HCT116 (cell line): ENCODE measurements at regions not wholly inside any gene's neighbourhood (a gene's known extent, or its start where the extent isn't known, plus 50 kb on each side); places are given as distances from the start of the nearest gene placed in this dataset.

Source experiments
- ATAC-seq: fragments of 200-7000 bp; cut with Tn5 transposase; 2 replicates; pipeline ENCODE4 v1.9.1; 2020; ENCODE audit warnings: mild to moderate bottlenecking, moderate library complexity
- BruUV-seq: library from RNA; stranded (reverse); fragments of 400-500 nt; replicated peaks from 2 replicates; lab custom pipeline; 2021; lab: Mats Ljungman, UMichigan
- CTCF ChIA-PET: fragments of 300-600 bp; sonication (Branson Sonifier 250); formaldehyde crosslinking; loops from one replicate; lab custom pipeline; 2021; ENCODE audit warnings: antibody characterized with exemption; lab: Charles Lee
- POLR2A ChIA-PET: fragments of 300-600, 350-600 bp; sonication (Branson Sonifier 250); formaldehyde crosslinking; loops from one replicate; lab custom pipeline; 2021; ENCODE audit warnings: antibody characterized with exemption; lab: Charles Lee
- RAD21 ChIA-PET, 2 experiments: fragments of 300-600 bp; sonication (Branson Sonifier 250); formaldehyde crosslinking; loops; one replicate each; lab custom pipeline; 2023; ENCODE audit warnings: low total read pairs in 2 of 2; ENCODE audit not compliant: uncharacterized antibody in 2 of 2, unreplicated experiment in 2 of 2, low non-redundant PET in 1 of 2; lab: Charles Lee
- DNase-seq: peaks from one replicate; pipeline ENCODE4 v3.0.0-alpha.2; 2010; ENCODE audit warnings: low read depth, low spot score
- H2AFZ ChIP-seq: fragments of 200-600 bp; shearing (Covaris generic), sonication (generic); 2 replicates; pipeline ENCODE4 v1.6.1; 2017; ENCODE audit warnings: low read depth, mixed run types, mixed read lengths, antibody characterized with exemption, low read length; ENCODE audit not compliant: poor library complexity, severe bottlenecking
- H3K27ac ChIP-seq: 2 replicates; pipeline ENCODE4 v1.5.1; 2012; ENCODE audit warnings: low read depth, low read length
- H3K27me3 ChIP-seq: fragments of 200-600 bp; sonication (generic); 2 replicates; pipeline ENCODE4 v1.6.1; 2016; ENCODE audit warnings: mixed run types, low read length, mixed read lengths; ENCODE audit not compliant: insufficient read depth
- H3K36me3 ChIP-seq, 2 experiments: fragments of 200-500 bp in 1 of 2; fragments of 200-600 bp in 1 of 2; sonication (Bioruptor generic) in 1 of 2; sonication (generic) in 1 of 2; 2 replicates each; pipeline versions ENCODE4 v1.5.1 to v1.6.1; 2014 to 2016; ENCODE audit warnings: low read length in 2 of 2, inconsistent platforms in 1 of 2, mixed read lengths in 1 of 2, mixed run types in 1 of 2; ENCODE audit not compliant: insufficient read depth in 2 of 2, control insufficient read depth in 1 of 2
- H3K4me1 ChIP-seq, 2 experiments: fragments of 200-600 bp in 1 of 2; sonication (generic) in 1 of 2; 2 replicates each; pipeline versions ENCODE4 v1.5.1 to v1.6.1; 2012 to 2017; ENCODE audit warnings: low read length in 2 of 2, inconsistent platforms in 1 of 2, mild to moderate bottlenecking in 1 of 2, mixed read lengths in 1 of 2, mixed run types in 1 of 2, moderate library complexity in 1 of 2; ENCODE audit not compliant: insufficient read depth in 2 of 2, control insufficient read depth in 1 of 2
- H3K4me2 ChIP-seq: fragments of 200-600 bp; sonication (generic); 2 replicates; pipeline ENCODE4 v1.6.1; 2017; ENCODE audit warnings: mixed run types, low read length, mixed read lengths
- H3K4me3 ChIP-seq, 2 experiments: fragments of 200-600 bp in 1 of 2; sonication (generic) in 1 of 2; replicated peaks in 1 of 2; 2 replicates each; pipeline ENCODE4 v1.5.1; 2011 to 2016; ENCODE audit warnings: low read length in 2 of 2, control low read depth in 1 of 2, low read depth in 1 of 2, mild to moderate bottlenecking in 1 of 2, mixed read lengths in 1 of 2, mixed run types in 1 of 2
- H3K79me2 ChIP-seq: fragments of 200-600 bp; sonication (generic); 2 replicates; pipeline ENCODE4 v1.6.1; 2017; ENCODE audit warnings: mild to moderate bottlenecking, mixed run types, low read length, moderate library complexity, mixed read lengths; ENCODE audit not compliant: insufficient read depth
- H3K9ac ChIP-seq: fragments of 200-600 bp; sonication (generic); 2 replicates; pipeline ENCODE4 v1.6.1; 2016; ENCODE audit warnings: low read length, mixed read lengths
- H3K9me2 ChIP-seq: fragments of 200-600 bp; sonication (generic), shearing (Covaris generic); 2 replicates; pipeline ENCODE4 v1.6.1; 2017; ENCODE audit warnings: mixed run types, mild to moderate bottlenecking, moderate library complexity; ENCODE audit not compliant: insufficient read depth
- H3K9me3 ChIP-seq, 2 experiments: fragments of 200-500 bp in 1 of 2; fragments of 200-600 bp in 1 of 2; sonication (Bioruptor generic) in 1 of 2; sonication (generic) in 1 of 2; 2 replicates each; pipeline ENCODE4 v1.6.1; 2014 to 2017; ENCODE audit warnings: low read length in 2 of 2, mixed read lengths in 2 of 2, inconsistent platforms in 1 of 2, low read depth in 1 of 2, mild to moderate bottlenecking in 1 of 2, mixed run types in 1 of 2, moderate library complexity in 1 of 2; ENCODE audit not compliant: control insufficient read depth in 1 of 2, insufficient read depth in 1 of 2
- H4K20me1 ChIP-seq: fragments of 200-600 bp; sonication (generic), shearing (Covaris generic); 2 replicates; pipeline ENCODE4 v1.6.1; 2017; ENCODE audit warnings: mixed run types, mild to moderate bottlenecking, moderate library complexity; ENCODE audit not compliant: insufficient read depth
- CEBPB ChIP-seq: IDR thresholded peaks from 2 replicates; pipeline ENCODE4 v1.6.1; 2012; ENCODE audit warnings: low read depth
- EZH2 ChIP-seq: fragments of 200-600 bp; sonication (generic); IDR thresholded peaks from 2 replicates; pipeline ENCODE4 v1.6.1; 2017; ENCODE audit warnings: antibody characterized with exemption, mixed run types
- EZH2phosphoT487 ChIP-seq: fragments of 200-600 bp; IDR thresholded peaks from 2 replicates; pipeline ENCODE4 v1.6.1; 2018; ENCODE audit warnings: antibody characterized with exemption, borderline replicate concordance
- FOSL1 ChIP-seq: IDR thresholded peaks from 2 replicates; pipeline ENCODE4 v1.6.1; 2012; ENCODE audit warnings: low read depth
- JUND ChIP-seq: IDR thresholded peaks from 2 replicates; pipeline ENCODE4 v1.6.1; 2012
- MAX ChIP-seq: IDR thresholded peaks from 2 replicates; pipeline ENCODE4 v1.6.1; 2012
- POLR2A ChIP-seq: IDR thresholded peaks from 2 replicates; pipeline ENCODE4 v1.7.0; 2011; ENCODE audit warnings: borderline replicate concordance; ENCODE audit not compliant: insufficient read depth, insufficient read length; ENCODE audit errors: extremely low read depth
- POLR2AphosphoS5 ChIP-seq: IDR thresholded peaks from 2 replicates; pipeline ENCODE4 v1.6.1; 2011; ENCODE audit warnings: mild to moderate bottlenecking, low read depth, low read length, moderate library complexity
- RAD21 ChIP-seq: IDR thresholded peaks from 2 replicates; pipeline ENCODE4 v1.6.1; 2012; ENCODE audit warnings: low read depth, mild to moderate bottlenecking
- SRF ChIP-seq: IDR thresholded peaks from 2 replicates; pipeline ENCODE4 v1.6.1; 2012; ENCODE audit warnings: low read depth
- TCF7L2 ChIP-seq: IDR thresholded peaks from 2 replicates; pipeline ENCODE4 v1.7.0; 2011; ENCODE audit warnings: borderline replicate concordance, inconsistent platforms; ENCODE audit not compliant: insufficient read depth, insufficient read length; ENCODE audit errors: extremely low read depth
- YY1 ChIP-seq: IDR thresholded peaks from 2 replicates; pipeline ENCODE4 v1.6.1; 2011; ENCODE audit warnings: low read length, low read depth, moderate library complexity, mild to moderate bottlenecking; ENCODE audit not compliant: insufficient replicate concordance; ENCODE audit errors: extremely low read depth
- ZFX ChIP-seq: fragments of 450-650 bp; IDR thresholded peaks from 2 replicates; pipeline ENCODE4 v1.6.1; 2017
- intact Hi-C: fragments of 100-400 bp; cut with micrococcal nuclease; formaldehyde crosslinking; loops from 2 replicates; pipeline ENCODE4 v1.10.0; 2022
- TF ChIP-seq, protein P1 (sequence below), 3 experiments: fragments of 200-600 bp in 1 of 3; sonication (generic) in 1 of 3; IDR thresholded peaks in 2 of 3; conservative IDR thresholded peaks in 1 of 3; 2 replicates each; pipeline ENCODE4 v1.5.1; 2012 to 2017; ENCODE audit warnings: low read depth in 2 of 3, low read length in 2 of 3, antibody characterized with exemption in 1 of 3, borderline replicate concordance in 1 of 3, control low read depth in 1 of 3, mild to moderate bottlenecking in 1 of 3, mixed read lengths in 1 of 3, mixed run types in 1 of 3, moderate library complexity in 1 of 3; ENCODE audit not compliant: insufficient read depth in 1 of 3
- TF ChIP-seq, protein P2 (sequence below): IDR thresholded peaks from 2 replicates; pipeline ENCODE4 v1.6.1; 2012
- TF ChIP-seq, protein P3 (sequence below): IDR thresholded peaks from 2 replicates; pipeline ENCODE4 v1.6.1; 2011; ENCODE audit warnings: mild to moderate bottlenecking, low read length, moderate library complexity; ENCODE audit not compliant: insufficient replicate concordance; ENCODE audit errors: extremely low read depth
- TF ChIP-seq, protein P4 (sequence below): IDR thresholded peaks from 2 replicates; pipeline ENCODE4 v1.6.1; 2012; ENCODE audit warnings: low read depth

GRCh38 chr5:158276692-158277091, 417.7 kb upstream of the CLINT1 start:
- TF ChIP-seq, protein P1, sequence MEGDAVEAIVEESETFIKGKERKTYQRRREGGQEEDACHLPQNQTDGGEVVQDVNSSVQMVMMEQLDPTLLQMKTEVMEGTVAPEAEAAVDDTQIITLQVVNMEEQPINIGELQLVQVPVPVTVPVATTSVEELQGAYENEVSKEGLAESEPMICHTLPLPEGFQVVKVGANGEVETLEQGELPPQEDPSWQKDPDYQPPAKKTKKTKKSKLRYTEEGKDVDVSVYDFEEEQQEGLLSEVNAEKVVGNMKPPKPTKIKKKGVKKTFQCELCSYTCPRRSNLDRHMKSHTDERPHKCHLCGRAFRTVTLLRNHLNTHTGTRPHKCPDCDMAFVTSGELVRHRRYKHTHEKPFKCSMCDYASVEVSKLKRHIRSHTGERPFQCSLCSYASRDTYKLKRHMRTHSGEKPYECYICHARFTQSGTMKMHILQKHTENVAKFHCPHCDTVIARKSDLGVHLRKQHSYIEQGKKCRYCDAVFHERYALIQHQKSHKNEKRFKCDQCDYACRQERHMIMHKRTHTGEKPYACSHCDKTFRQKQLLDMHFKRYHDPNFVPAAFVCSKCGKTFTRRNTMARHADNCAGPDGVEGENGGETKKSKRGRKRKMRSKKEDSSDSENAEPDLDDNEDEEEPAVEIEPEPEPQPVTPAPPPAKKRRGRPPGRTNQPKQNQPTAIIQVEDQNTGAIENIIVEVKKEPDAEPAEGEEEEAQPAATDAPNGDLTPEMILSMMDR (IDR thresholded peaks at IDR 0.05 in 2 of 3, conservative IDR thresholded peaks at IDR 0.05 in 1 of 3; ENCODE audit: borderline replicate concordance in 1 of 3, insufficient read depth in 1 of 3, low read depth in 2 of 3, low read length in 2 of 3) = no peak
- TF ChIP-seq MAX (no peak), YY1 (no peak), POLR2A (no peak), EZH2phosphoT487 (no peak), ZFX (no peak), EZH2 (no peak), POLR2AphosphoS5 (no peak), JUND (no peak), FOSL1 (no peak), TCF7L2 (no peak), RAD21 (no peak), CEBPB (no peak), SRF (no peak)
- TF ChIP-seq, protein P2, sequence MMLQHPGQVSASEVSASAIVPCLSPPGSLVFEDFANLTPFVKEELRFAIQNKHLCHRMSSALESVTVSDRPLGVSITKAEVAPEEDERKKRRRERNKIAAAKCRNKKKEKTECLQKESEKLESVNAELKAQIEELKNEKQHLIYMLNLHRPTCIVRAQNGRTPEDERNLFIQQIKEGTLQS = no peak
- TF ChIP-seq, protein P3, sequence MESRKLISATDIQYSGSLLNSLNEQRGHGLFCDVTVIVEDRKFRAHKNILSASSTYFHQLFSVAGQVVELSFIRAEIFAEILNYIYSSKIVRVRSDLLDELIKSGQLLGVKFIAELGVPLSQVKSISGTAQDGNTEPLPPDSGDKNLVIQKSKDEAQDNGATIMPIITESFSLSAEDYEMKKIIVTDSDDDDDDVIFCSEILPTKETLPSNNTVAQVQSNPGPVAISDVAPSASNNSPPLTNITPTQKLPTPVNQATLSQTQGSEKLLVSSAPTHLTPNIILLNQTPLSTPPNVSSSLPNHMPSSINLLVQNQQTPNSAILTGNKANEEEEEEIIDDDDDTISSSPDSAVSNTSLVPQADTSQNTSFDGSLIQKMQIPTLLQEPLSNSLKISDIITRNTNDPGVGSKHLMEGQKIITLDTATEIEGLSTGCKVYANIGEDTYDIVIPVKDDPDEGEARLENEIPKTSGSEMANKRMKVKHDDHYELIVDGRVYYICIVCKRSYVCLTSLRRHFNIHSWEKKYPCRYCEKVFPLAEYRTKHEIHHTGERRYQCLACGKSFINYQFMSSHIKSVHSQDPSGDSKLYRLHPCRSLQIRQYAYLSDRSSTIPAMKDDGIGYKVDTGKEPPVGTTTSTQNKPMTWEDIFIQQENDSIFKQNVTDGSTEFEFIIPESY = no peak
- TF ChIP-seq, protein P4, sequence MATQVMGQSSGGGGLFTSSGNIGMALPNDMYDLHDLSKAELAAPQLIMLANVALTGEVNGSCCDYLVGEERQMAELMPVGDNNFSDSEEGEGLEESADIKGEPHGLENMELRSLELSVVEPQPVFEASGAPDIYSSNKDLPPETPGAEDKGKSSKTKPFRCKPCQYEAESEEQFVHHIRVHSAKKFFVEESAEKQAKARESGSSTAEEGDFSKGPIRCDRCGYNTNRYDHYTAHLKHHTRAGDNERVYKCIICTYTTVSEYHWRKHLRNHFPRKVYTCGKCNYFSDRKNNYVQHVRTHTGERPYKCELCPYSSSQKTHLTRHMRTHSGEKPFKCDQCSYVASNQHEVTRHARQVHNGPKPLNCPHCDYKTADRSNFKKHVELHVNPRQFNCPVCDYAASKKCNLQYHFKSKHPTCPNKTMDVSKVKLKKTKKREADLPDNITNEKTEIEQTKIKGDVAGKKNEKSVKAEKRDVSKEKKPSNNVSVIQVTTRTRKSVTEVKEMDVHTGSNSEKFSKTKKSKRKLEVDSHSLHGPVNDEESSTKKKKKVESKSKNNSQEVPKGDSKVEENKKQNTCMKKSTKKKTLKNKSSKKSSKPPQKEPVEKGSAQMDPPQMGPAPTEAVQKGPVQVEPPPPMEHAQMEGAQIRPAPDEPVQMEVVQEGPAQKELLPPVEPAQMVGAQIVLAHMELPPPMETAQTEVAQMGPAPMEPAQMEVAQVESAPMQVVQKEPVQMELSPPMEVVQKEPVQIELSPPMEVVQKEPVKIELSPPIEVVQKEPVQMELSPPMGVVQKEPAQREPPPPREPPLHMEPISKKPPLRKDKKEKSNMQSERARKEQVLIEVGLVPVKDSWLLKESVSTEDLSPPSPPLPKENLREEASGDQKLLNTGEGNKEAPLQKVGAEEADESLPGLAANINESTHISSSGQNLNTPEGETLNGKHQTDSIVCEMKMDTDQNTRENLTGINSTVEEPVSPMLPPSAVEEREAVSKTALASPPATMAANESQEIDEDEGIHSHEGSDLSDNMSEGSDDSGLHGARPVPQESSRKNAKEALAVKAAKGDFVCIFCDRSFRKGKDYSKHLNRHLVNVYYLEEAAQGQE = no peak
- ChIA-PET CTCF (no interaction called here), RAD21 (no interaction called here), POLR2A (no interaction called here)
- BruUV-seq = no TSS peak
- no peaks in the 10 kb centered on the region for H3K9me2 ChIP-seq
- H3K4me1 ChIP-seq = no peaks in the 10 kb centered on the region
- H3K27ac ChIP-seq = no peak overlapping the region
- ATAC-seq (no peak), DNase-seq (no peak)
- H3K36me3 ChIP-seq = no peaks in the 10 kb centered on the region
- peaks cover 16% of the 10 kb centered on the region for H3K27me3 ChIP-seq
- H3K79me2 ChIP-seq = no peaks in the 10 kb centered on the region
- no peak overlapping the region for H2AFZ ChIP-seq
- no peak overlapping the region for H3K4me3 ChIP-seq
- H3K9me3 ChIP-seq = no peaks in the 10 kb centered on the region
- no peak overlapping the region for H3K9ac ChIP-seq
- intact Hi-C loops = no loop called here
- no peak overlapping the region for H3K4me2 ChIP-seq
- no peaks in the 10 kb centered on the region for H4K20me1 ChIP-seq
